ENCODE measurements at regions not wholly inside any gene's neighbourhood (a gene's known extent, or its start where the extent isn't known, plus 50 kb on each side); places are given as distances from the start of the nearest gene placed in this dataset.

DNA sequence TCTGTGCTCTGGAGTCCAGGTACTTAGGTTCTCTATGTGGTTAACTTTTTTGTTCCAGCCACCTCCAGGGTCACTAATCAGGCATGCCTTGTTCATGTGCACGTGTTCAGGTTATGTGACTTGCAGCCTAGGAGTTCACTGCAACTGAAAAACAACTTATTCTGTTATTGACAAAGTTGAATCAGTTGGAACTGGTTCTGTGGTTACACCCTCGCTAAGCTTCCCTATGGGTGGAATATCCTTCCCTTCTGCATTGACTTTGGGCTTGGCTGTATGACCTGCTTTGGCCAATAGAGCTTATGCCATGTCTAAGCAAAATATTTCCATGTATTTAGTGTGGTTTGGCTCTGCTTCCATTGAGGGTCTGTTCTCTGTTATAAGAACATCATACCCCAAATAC, 66.0 kb upstream of the DNAH14 start:
- Histone ChIP-seq H3K9ac (ENCODE audit: low read depth in 1 of 2, low read length in 2 of 2) (no peak overlapping the region), H3K4me3 (ENCODE audit: low read length in 2 of 2) (no peak overlapping the region), H3K27me3 (ENCODE audit: control insufficient read depth in 2 of 2, insufficient read depth in 2 of 2, low read length in 2 of 2) (no peaks in the 10 kb centered on the region)

DNA sequence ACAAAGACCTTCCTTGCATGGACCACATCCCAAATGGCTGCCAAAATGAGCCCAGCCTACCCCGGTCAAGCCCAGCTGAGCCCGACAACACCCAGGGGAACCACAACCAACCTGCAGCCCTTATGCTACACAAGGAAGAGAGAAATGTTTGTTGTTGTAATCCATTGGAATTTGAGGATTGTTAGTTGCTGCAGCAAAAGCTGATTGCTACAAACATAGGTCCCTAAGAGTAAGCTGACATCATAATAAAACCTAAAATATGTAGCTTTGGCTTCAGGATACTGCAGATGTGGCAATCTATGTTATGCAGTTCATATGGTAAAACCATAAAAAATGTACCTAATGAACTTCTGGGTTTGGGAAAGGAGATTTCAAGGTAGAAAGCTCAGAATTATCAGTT, 65.5 kb upstream of the DNAH14 start:
- H3K9ac ChIP-seq (ENCODE audit: low read depth in 1 of 2, low read length in 2 of 2), result no peak overlapping the region
- no peaks in the 10 kb centered on the region for H3K36me3 ChIP-seq (ENCODE audit: control insufficient read depth in 2 of 2, insufficient read depth in 2 of 2, low read length in 2 of 2)
- no peaks in the 10 kb centered on the region for H3K27me3 ChIP-seq (ENCODE audit: control insufficient read depth in 2 of 2, insufficient read depth in 2 of 2, low read length in 2 of 2)

More for the DNA sequence above, 66.0 kb upstream of the DNAH14 start:
- H3K4me1 ChIP-seq (ENCODE audit: control insufficient read depth in 2 of 2, insufficient read depth in 2 of 2, low read length in 2 of 2), result no peaks in the 10 kb centered on the region
- no peak overlapping the region for H3K27ac ChIP-seq (ENCODE audit: low read depth in 2 of 2, low read length in 2 of 2)
- H3K36me3 ChIP-seq (ENCODE audit: control insufficient read depth in 2 of 2, insufficient read depth in 2 of 2, low read length in 2 of 2), result no peaks in the 10 kb centered on the region
- no peaks in the 10 kb centered on the region for H3K9me3 ChIP-seq (ENCODE audit: control insufficient read depth in 2 of 2, low read length in 2 of 2)

DNA sequence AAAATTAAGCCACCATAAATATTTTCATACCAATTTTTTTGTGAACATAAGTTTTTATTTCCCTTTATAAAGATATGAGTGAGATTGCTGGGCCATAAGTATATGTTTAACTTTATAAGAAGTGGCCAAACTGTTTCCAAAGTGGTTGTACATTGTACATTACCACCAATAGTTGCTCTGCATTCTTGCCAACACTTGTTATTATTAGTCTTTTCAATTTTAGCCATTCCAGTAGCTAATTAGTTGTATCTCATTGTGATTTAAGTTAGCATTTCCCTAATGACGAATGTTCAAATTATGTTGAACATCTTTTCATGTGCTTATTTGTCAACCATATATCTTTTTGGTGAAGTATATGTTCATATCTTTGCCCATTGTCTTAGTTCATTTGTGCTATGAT, 64.0 kb upstream of the DNAH14 start:
- H3K4me3 ChIP-seq (ENCODE audit: low read length in 2 of 2), result no peak overlapping the region
- H3K9me3 ChIP-seq (ENCODE audit: control insufficient read depth in 2 of 2, low read length in 2 of 2), result no peaks in the 10 kb centered on the region
- no peaks in the 10 kb centered on the region for H3K27me3 ChIP-seq (ENCODE audit: control insufficient read depth in 2 of 2, insufficient read depth in 2 of 2, low read length in 2 of 2)
- no peaks in the 10 kb centered on the region for H3K4me1 ChIP-seq (ENCODE audit: control insufficient read depth in 2 of 2, insufficient read depth in 2 of 2, low read length in 2 of 2)
- no peak overlapping the region for H3K27ac ChIP-seq (ENCODE audit: low read depth in 2 of 2, low read length in 2 of 2)
- H3K9ac ChIP-seq (ENCODE audit: low read depth in 1 of 2, low read length in 2 of 2), result no peak overlapping the region
- no peaks in the 10 kb centered on the region for H3K36me3 ChIP-seq (ENCODE audit: control insufficient read depth in 2 of 2, insufficient read depth in 2 of 2, low read length in 2 of 2)

More for the DNA sequence above, 65.5 kb upstream of the DNAH14 start:
- H3K9me3 ChIP-seq (ENCODE audit: control insufficient read depth in 2 of 2, low read length in 2 of 2), result no peaks in the 10 kb centered on the region
- H3K27ac ChIP-seq (ENCODE audit: low read depth in 2 of 2, low read length in 2 of 2), result no peak overlapping the region
- H3K4me1 ChIP-seq (ENCODE audit: control insufficient read depth in 2 of 2, insufficient read depth in 2 of 2, low read length in 2 of 2), result no peaks in the 10 kb centered on the region
- H3K4me3 ChIP-seq (ENCODE audit: low read length in 2 of 2), result no peak overlapping the region

DNA sequence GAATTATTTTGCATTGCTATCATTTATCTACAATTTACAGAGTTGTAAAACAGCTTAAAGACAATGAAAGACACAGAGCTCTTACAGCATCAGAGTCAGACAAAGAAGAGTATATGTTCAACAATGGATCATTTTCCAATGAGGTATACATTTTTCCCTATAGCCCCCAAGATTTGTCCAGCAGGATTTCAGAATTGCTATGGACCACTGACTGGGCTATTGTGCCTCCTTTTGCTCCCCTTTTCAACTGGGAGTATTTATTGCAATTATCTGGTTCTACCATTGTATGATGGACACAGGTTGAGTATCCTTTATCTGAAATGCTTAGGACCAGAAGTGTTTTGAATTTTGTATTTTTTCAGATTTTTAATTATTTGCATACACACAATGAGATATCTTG, 62.5 kb upstream of the DNAH14 start:
- H3K4me1 ChIP-seq (ENCODE audit: control insufficient read depth in 2 of 2, insufficient read depth in 2 of 2, low read length in 2 of 2), result no peaks in the 10 kb centered on the region
- H3K27ac ChIP-seq (ENCODE audit: low read depth in 2 of 2, low read length in 2 of 2), result no peak overlapping the region
- H3K9ac ChIP-seq (ENCODE audit: low read depth in 1 of 2, low read length in 2 of 2), result no peak overlapping the region
- no peaks in the 10 kb centered on the region for H3K9me3 ChIP-seq (ENCODE audit: control insufficient read depth in 2 of 2, low read length in 2 of 2)
- H3K36me3 ChIP-seq (ENCODE audit: control insufficient read depth in 2 of 2, insufficient read depth in 2 of 2, low read length in 2 of 2), result no peaks in the 10 kb centered on the region
- H3K27me3 ChIP-seq (ENCODE audit: control insufficient read depth in 2 of 2, insufficient read depth in 2 of 2, low read length in 2 of 2), result no peaks in the 10 kb centered on the region
- H3K4me3 ChIP-seq (ENCODE audit: low read length in 2 of 2), result no peak overlapping the region

DNA sequence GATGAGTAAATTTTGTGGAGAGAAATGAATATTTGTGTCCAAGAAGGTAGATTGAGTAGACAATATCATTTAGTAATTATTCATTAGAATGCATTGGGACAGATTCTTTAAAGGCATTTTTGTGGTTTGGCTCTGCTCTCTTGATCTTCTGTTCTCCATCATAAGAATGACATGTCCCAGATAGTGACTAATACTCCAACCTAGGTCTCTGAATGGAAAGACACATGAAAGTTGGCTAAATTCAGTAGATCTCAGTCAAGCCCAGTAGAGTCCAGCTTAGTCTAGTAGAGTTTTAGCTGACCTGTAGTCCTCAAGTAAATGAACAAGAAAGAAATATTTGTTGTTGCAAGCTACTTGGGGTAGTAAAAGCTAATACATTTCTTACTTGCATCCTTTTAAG, 61.8 kb upstream of the DNAH14 start:
- H3K27ac ChIP-seq (ENCODE audit: low read depth in 2 of 2, low read length in 2 of 2), result no peak overlapping the region
- H3K4me3 ChIP-seq (ENCODE audit: low read length in 2 of 2), result no peak overlapping the region
- H3K4me1 ChIP-seq (ENCODE audit: control insufficient read depth in 2 of 2, insufficient read depth in 2 of 2, low read length in 2 of 2), result no peaks in the 10 kb centered on the region
- H3K36me3 ChIP-seq (ENCODE audit: control insufficient read depth in 2 of 2, insufficient read depth in 2 of 2, low read length in 2 of 2), result no peaks in the 10 kb centered on the region
- no peak overlapping the region for H3K9ac ChIP-seq (ENCODE audit: low read depth in 1 of 2, low read length in 2 of 2)
- no peaks in the 10 kb centered on the region for H3K9me3 ChIP-seq (ENCODE audit: control insufficient read depth in 2 of 2, low read length in 2 of 2)
- peaks cover 0 to 2% of the 10 kb centered on the region in 2 donors for H3K27me3 ChIP-seq (ENCODE audit: control insufficient read depth in 2 of 2, insufficient read depth in 2 of 2, low read length in 2 of 2)

DNA sequence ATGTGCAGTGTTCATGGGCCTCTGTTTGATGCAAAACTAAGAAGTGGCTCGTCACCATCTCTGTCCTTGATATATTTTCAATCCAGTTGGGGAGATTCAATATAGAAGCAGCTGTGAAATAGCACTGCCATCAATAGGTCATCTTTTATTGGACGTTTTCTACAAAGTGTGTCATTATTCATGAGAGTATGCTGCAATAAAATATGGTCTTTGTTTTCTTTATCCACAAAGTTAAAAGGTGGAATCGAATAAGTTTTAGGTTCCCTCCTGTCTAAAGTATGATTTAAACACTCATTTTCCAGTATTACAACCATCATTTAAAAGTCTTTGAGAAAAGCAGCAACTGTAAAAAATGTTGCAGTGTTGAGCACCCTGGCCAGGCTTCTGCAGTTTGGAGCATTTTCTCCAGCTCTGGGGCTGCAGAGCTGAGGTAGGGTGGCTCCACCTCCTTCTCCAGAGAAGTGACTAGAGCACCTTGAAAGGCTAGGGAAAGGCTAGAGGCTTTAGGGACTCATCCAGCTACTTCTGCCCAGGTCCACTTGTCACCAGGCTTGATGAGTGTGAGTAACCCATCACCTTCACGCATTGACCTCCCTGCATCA, 56.5 kb upstream of the DNAH14 start:
- H3K4me1 ChIP-seq (ENCODE audit: control insufficient read depth in 2 of 2, insufficient read depth in 2 of 2, low read length in 2 of 2), result peaks cover 7 to 13% of the 10 kb centered on the region in 2 donors
- no peaks in the 10 kb centered on the region for H3K9me3 ChIP-seq (ENCODE audit: control insufficient read depth in 2 of 2, low read length in 2 of 2)
- no peak overlapping the region for H3K4me3 ChIP-seq (ENCODE audit: low read length in 2 of 2)
- no peaks in the 10 kb centered on the region for H3K36me3 ChIP-seq (ENCODE audit: control insufficient read depth in 2 of 2, insufficient read depth in 2 of 2, low read length in 2 of 2)
- no peak overlapping the region for H3K9ac ChIP-seq (ENCODE audit: low read depth in 1 of 2, low read length in 2 of 2)
- H3K27ac ChIP-seq (ENCODE audit: low read depth in 2 of 2, low read length in 2 of 2), result no peak overlapping the region
- H3K27me3 ChIP-seq (ENCODE audit: control insufficient read depth in 2 of 2, insufficient read depth in 2 of 2, low read length in 2 of 2), result peaks cover 0 to 7% of the 10 kb centered on the region in 2 donors

DNA sequence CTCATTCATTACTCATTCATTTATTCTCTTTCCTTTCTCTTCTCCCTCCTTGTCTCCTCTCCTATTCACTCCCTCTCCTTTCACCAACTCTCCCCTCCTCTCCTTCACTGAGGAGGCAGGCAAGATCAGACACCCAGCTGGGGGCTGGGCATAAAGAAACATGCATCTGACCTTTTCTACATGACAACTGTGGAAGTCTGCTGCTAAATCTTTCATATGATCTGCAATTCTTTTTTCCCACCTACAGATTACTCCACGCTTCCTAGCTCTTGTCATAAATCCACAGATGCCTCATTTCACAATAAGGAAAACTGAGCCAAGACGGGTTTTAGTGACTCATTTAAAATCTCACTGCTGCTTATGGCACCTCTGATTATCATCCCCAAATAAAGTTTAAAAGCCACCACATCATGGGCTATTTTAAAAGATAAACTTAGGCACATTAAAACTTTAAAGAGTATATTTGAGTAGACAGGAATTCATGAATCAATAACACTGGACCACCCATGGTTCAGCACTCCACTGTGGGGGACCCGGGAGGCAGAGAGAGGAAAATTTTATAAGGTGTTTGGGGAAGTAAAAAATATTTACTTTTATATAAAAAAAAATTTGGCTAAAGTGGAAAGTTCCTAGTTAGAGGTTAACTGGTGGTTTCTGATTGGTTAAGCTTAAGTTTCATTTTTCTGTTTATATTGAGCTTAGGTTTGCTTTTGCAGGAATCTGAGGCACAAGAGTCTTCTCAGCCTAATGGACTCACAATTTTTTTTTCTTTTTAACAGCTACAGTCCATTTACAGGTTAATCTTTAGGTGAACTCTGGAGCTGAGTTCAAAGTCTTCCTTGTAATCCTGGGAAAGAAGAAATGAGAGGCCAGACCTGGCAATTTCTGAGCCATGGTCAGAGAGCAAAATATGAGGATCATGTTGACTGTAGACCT, 55.8 kb upstream of the DNAH14 start:
- no peak overlapping the region for H3K27ac ChIP-seq (ENCODE audit: low read depth in 2 of 2, low read length in 2 of 2)
- H3K9me3 ChIP-seq (ENCODE audit: control insufficient read depth in 2 of 2, low read length in 2 of 2), result no peaks in the 10 kb centered on the region
- peaks cover 0 to 7% of the 10 kb centered on the region in 2 donors for H3K27me3 ChIP-seq (ENCODE audit: control insufficient read depth in 2 of 2, insufficient read depth in 2 of 2, low read length in 2 of 2)
- H3K36me3 ChIP-seq (ENCODE audit: control insufficient read depth in 2 of 2, insufficient read depth in 2 of 2, low read length in 2 of 2), result no peaks in the 10 kb centered on the region
- H3K4me3 ChIP-seq (ENCODE audit: low read length in 2 of 2), result no peak overlapping the region
- H3K9ac ChIP-seq (ENCODE audit: low read depth in 1 of 2, low read length in 2 of 2), result no peak overlapping the region
- H3K4me1 ChIP-seq (ENCODE audit: control insufficient read depth in 2 of 2, insufficient read depth in 2 of 2, low read length in 2 of 2), result peaks cover 7 to 13% of the 10 kb centered on the region in 2 donors

DNA sequence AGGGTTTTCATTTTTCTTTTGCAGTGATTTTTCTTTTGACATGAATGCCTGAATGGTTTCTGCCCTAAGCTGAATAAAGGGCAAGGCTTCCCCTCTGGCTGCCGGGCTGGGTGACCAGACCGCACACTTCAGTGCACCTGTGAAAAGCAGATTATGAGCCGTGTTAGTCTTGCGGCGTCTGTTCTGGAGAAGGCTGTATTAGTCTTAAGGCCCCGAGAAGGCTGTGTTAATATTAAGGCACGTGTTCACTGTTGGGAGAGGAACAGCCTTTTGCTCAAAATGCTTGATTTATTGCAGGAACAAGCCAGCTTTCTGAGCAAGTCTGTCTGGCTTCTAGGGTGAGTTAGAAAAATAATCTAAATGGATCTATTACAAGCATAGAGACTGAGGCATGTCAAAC, 54.7 kb upstream of the DNAH14 start:
- H3K9ac ChIP-seq (ENCODE audit: low read depth in 1 of 2, low read length in 2 of 2), result no peak overlapping the region
- no peaks in the 10 kb centered on the region for H3K36me3 ChIP-seq (ENCODE audit: control insufficient read depth in 2 of 2, insufficient read depth in 2 of 2, low read length in 2 of 2)
- no peak overlapping the region for H3K27ac ChIP-seq (ENCODE audit: low read depth in 2 of 2, low read length in 2 of 2)
- H3K4me1 ChIP-seq (ENCODE audit: control insufficient read depth in 2 of 2, insufficient read depth in 2 of 2, low read length in 2 of 2), result peaks cover 7 to 13% of the 10 kb centered on the region in 2 donors
- H3K4me3 ChIP-seq (ENCODE audit: low read length in 2 of 2), result no peak overlapping the region
- H3K9me3 ChIP-seq (ENCODE audit: control insufficient read depth in 2 of 2, low read length in 2 of 2), result no peaks in the 10 kb centered on the region
- H3K27me3 ChIP-seq (ENCODE audit: control insufficient read depth in 2 of 2, insufficient read depth in 2 of 2, low read length in 2 of 2), result peaks cover 0 to 7% of the 10 kb centered on the region in 2 donors

DNA sequence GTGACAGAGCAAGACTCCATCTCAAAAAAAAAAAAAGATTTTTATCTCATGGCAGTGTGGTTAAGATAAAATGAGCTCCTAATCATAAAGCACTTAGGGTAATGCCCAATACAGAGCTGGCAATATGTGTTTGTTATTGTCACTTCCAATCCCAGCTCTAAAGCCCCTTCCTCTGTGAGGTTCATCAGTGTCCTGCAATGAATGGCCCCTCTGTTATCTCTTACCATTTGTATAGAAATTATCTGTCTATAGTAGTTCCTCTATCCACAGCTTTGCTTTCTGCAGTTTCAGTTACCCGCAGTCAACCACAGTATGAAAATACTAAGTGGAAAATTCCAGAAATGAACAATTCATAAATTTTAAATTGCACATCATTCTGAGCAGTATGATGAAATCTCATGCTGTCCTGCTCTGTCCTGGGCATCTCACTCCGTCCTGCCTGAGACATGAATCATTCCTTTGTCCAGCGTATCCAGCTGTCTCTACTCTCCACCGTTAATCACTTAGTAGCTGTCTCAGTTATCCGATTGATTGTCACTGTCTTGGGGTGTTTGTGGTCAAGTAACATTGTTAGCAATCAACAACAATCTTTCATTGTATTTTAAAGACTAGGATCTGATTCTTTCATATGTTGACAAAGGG, 50.2 kb upstream of the DNAH14 start:
- no peaks in the 10 kb centered on the region for H3K9me3 ChIP-seq (ENCODE audit: control insufficient read depth in 2 of 2, low read length in 2 of 2)
- peaks cover 6 to 14% of the 10 kb centered on the region in 2 donors for H3K4me1 ChIP-seq (ENCODE audit: control insufficient read depth in 2 of 2, insufficient read depth in 2 of 2, low read length in 2 of 2)
- H3K36me3 ChIP-seq (ENCODE audit: control insufficient read depth in 2 of 2, insufficient read depth in 2 of 2, low read length in 2 of 2), result no peaks in the 10 kb centered on the region
- no peak overlapping the region for H3K27ac ChIP-seq (ENCODE audit: low read depth in 2 of 2, low read length in 2 of 2)
- H3K9ac ChIP-seq (ENCODE audit: low read depth in 1 of 2, low read length in 2 of 2), result no peak overlapping the region
- H3K27me3 ChIP-seq (ENCODE audit: control insufficient read depth in 2 of 2, insufficient read depth in 2 of 2, low read length in 2 of 2), result peaks cover 0 to 5% of the 10 kb centered on the region in 2 donors
- no peak overlapping the region for H3K4me3 ChIP-seq (ENCODE audit: low read length in 2 of 2)
